ENCODE measurements at regions not wholly inside any gene's neighbourhood (a gene's known extent, or its start where the extent isn't known, plus 50 kb on each side); places are given as distances from the start of the nearest gene placed in this dataset.
"Not testable (repeated sequence)": the region's sequence is repeated elsewhere in the genome, so short reads cannot be mapped to it uniquely, and the experiment has no call there.

- DNase-seq (ENCODE audit: low read depth) = not testable (repeated sequence)
These were observed 169.7 kb upstream of the KCTD7 start for GRCh38 chr7:66458991-66459390.

GRCh38 chr7:66459783-66460413 lies 168.8 kb upstream of the KCTD7 start:
- DNase-seq (ENCODE audit: low read depth) = not testable (repeated sequence)

- DNase-seq (ENCODE audit: low read depth) = no peak
These were observed 167.7 kb upstream of the KCTD7 start for GRCh38 chr7:66460921-66461361.

GRCh38 chr7:66461397-66461796 lies 167.3 kb upstream of the KCTD7 start:
- not testable (repeated sequence) for DNase-seq (ENCODE audit: low read depth)

GRCh38 chr7:66462831-66463230 lies 165.8 kb upstream of the KCTD7 start:
- not testable (repeated sequence) for DNase-seq (ENCODE audit: low read depth)

GRCh38 chr7:66464059-66464458 lies 164.6 kb upstream of the KCTD7 start:
- DNase-seq (ENCODE audit: low read depth) = no peak

- no peak for DNase-seq (ENCODE audit: low read depth)
These were observed 162.5 kb upstream of the KCTD7 start for GRCh38 chr7:66466081-66466600.

- DNase-seq (ENCODE audit: low read depth) = no peak
These were observed 160.8 kb upstream of the KCTD7 start for GRCh38 chr7:66467887-66468286.

GRCh38 chr7:66473064-66473463 lies 155.6 kb upstream of the KCTD7 start:
- not testable (repeated sequence) for DNase-seq (ENCODE audit: low read depth)

GRCh38 chr7:66474441-66474840 lies 154.2 kb upstream of the KCTD7 start:
- no peak for DNase-seq (ENCODE audit: low read depth)

- DNase-seq (ENCODE audit: low read depth) = not testable (repeated sequence)
These were observed 152.6 kb upstream of the KCTD7 start for GRCh38 chr7:66476056-66476455.

GRCh38 chr7:66477822-66478397 lies 150.8 kb upstream of the KCTD7 start:
- not testable (repeated sequence) for DNase-seq (ENCODE audit: low read depth)

- DNase-seq (ENCODE audit: low read depth) = not testable (repeated sequence)
These were observed 147.5 kb upstream of the KCTD7 start for GRCh38 chr7:66481229-66481628.

GRCh38 chr7:66489065-66489464 lies 139.6 kb upstream of the KCTD7 start:
- DNase-seq (ENCODE audit: low read depth) = not testable (repeated sequence)

- not testable (repeated sequence) for DNase-seq (ENCODE audit: low read depth)
These were observed 138.9 kb upstream of the KCTD7 start for GRCh38 chr7:66489741-66490140.

- not testable (repeated sequence) for DNase-seq (ENCODE audit: low read depth)
These were observed 137.7 kb upstream of the KCTD7 start for GRCh38 chr7:66490979-66491378.

- not testable (repeated sequence) for DNase-seq (ENCODE audit: low read depth)
These were observed 136.3 kb upstream of the KCTD7 start for GRCh38 chr7:66492405-66492804.

GRCh38 chr7:66493235-66494205 lies 135.2 kb upstream of the KCTD7 start:
- DNase-seq (ENCODE audit: low read depth) = peak; percentile 92

- DNase-seq (ENCODE audit: low read depth) = no peak
These were observed 131.3 kb upstream of the KCTD7 start for GRCh38 chr7:66497346-66497745.

GRCh38 chr7:66500087-66500486 lies 128.6 kb upstream of the KCTD7 start:
- DNase-seq (ENCODE audit: low read depth) = peak; percentile 7

GRCh38 chr7:66502230-66503035 lies 126.2 kb upstream of the KCTD7 start:
- no peak for DNase-seq (ENCODE audit: low read depth)

GRCh38 chr7:66503036-66503370 lies 125.7 kb upstream of the KCTD7 start:
- no peak for DNase-seq (ENCODE audit: low read depth)

Measured in HS-27A (cell line).